Ovary (tissue), 7 donors: ENCODE measurements at regions not wholly inside any gene's neighbourhood (a gene's known extent, or its start where the extent isn't known, plus 50 kb on each side); places are given as distances from the start of the nearest gene placed in this dataset.

Experiments
- DNase-seq, 5 donors: peaks; one replicate each; pipeline ENCODE4 v3.0.0-alpha.2; 2019 to 2020
- H3K27ac ChIP-seq, 2 donors: fragments of 200-600 bp; one replicate each; pipeline versions ENCODE4 v1.5.1 to v1.8.0; 2019 to 2022
- H3K27me3 ChIP-seq: fragments of 200-600 bp; one replicate; pipeline ENCODE4 v1.8.0; 2022
- H3K36me3 ChIP-seq: fragments of 200-600 bp; sonication (generic); one replicate; pipeline ENCODE4 v1.5.1; 2019
- H3K4me1 ChIP-seq: one replicate; pipeline ENCODE4 v1.8.1; 2013; ENCODE audit warnings: mild to moderate bottlenecking, moderate library complexity; ENCODE audit not compliant: insufficient read depth
- H3K4me3 ChIP-seq: fragments of 200-600 bp; sonication (generic); one replicate; pipeline ENCODE4 v1.5.1; 2017
- H3K9me3 ChIP-seq, 2 donors: fragments of 200-600 bp in 1 of 2; sonication (generic) in 1 of 2; one replicate each; pipeline versions ENCODE4 v1.5.1 to v1.8.1; 2013 to 2019; ENCODE audit warnings: mild to moderate bottlenecking in 1 of 2, moderate library complexity in 1 of 2
- EP300 ChIP-seq: sonication (generic); formaldehyde crosslinking; IDR thresholded peaks from one replicate; pipeline ENCODE4 v1.6.1; 2017; ENCODE audit warnings: antibody characterized with exemption
- POLR2A ChIP-seq: fragments of 450-650 bp; IDR thresholded peaks from one replicate; pipeline ENCODE4 v1.6.1; 2017; ENCODE audit warnings: antibody characterized with exemption, mild to moderate bottlenecking, moderate library complexity
- WGBS, 3 donors: extraction: QIAGEN DNeasy Blood & Tissue Kit in 1 of 3; methylation state at CpG; one replicate each; pipeline versions ENCODE4 v1.1.5 to v1.1.7; 2013 to 2017; 5-methylcytosine and 5-hydroxymethylcytosine counted together
- intact Hi-C, 4 donors: fragments of 100-400 bp; cut with DNase I; formaldehyde crosslinking; loops; one replicate each; pipeline versions ENCODE4 v1.11.0 to v1.15.1; 2022 to 2023
- TF ChIP-seq, protein P1 (sequence below), 3 donors: fragments of 450-650 bp in 2 of 3; fragments of 200-600 bp in 1 of 3; IDR thresholded peaks; one replicate each; pipeline versions ENCODE4 v1.5.1 to v1.8.0; 2016 to 2022; ENCODE audit warnings: antibody characterized with exemption in 3 of 3, mild to moderate bottlenecking in 1 of 3
- donor health status: DM: no; HTN: no; CAD: no; lungs with moderate emphysema.
- donor health status: DM: no; HTN: no; CAD: no.
- donor health status: Bipolar disorder and iron deficiency.
- donor health status: DM: no; HTN: no; CAD: no.
- donor health status: DM: yes; HTN: yes; CAD: no.

DNA sequence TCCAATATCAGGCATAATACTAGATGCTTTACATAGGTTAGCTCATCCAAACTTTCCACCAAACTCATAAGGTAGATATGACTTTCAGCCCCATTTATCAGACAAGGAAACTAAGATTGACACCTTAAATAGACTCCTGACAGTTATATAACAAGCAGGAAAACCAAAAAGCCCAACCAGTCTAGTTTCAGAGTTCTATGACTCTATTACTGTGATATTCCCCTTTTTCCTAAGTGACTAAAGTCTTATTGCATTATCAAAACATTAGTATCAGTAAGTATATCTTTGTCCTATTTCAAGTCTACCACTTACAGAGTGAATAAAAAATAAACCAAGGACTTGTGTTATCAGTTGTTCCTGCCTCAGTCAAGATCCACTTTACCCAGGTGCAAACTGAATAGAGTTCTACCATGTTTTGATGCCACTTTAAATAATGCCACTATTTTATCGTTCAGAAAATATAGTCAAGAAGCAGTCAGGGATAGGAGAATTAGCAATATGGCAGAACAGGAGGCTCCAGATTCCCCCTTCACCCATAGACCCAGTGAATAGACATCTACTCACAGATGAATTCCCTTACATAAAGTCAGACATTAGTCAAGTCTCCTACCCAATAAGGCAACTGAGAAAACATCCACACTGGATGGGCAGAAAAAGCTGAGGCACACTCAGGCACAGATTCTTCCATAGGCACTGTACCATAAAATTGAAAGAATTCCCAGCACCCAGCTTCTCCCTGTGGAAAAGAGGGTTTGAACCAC, 74.1 kb downstream of the CRPPA start:
- Histone ChIP-seq H3K27me3 (no peaks in the 10 kb centered on the region), H3K4me1 (no peaks in the 10 kb centered on the region), H3K9me3 (peaks cover 0 to 3% of the 10 kb centered on the region in 2 donors), H3K27ac (no peak overlapping the region), H3K36me3 (no peaks in the 10 kb centered on the region), H3K4me3 (no peak overlapping the region)
- intact Hi-C loops: no loop called here
- no peak for DNase-seq
- TF ChIP-seq, protein P1, sequence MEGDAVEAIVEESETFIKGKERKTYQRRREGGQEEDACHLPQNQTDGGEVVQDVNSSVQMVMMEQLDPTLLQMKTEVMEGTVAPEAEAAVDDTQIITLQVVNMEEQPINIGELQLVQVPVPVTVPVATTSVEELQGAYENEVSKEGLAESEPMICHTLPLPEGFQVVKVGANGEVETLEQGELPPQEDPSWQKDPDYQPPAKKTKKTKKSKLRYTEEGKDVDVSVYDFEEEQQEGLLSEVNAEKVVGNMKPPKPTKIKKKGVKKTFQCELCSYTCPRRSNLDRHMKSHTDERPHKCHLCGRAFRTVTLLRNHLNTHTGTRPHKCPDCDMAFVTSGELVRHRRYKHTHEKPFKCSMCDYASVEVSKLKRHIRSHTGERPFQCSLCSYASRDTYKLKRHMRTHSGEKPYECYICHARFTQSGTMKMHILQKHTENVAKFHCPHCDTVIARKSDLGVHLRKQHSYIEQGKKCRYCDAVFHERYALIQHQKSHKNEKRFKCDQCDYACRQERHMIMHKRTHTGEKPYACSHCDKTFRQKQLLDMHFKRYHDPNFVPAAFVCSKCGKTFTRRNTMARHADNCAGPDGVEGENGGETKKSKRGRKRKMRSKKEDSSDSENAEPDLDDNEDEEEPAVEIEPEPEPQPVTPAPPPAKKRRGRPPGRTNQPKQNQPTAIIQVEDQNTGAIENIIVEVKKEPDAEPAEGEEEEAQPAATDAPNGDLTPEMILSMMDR (IDR thresholded peaks at IDR 0.05): no peak
- no peak for TF ChIP-seq EP300
- WGBS, 3 donors: 89 to 93% (median 93%) methylated on average over 1 of the region's 1 CpG

DNA sequence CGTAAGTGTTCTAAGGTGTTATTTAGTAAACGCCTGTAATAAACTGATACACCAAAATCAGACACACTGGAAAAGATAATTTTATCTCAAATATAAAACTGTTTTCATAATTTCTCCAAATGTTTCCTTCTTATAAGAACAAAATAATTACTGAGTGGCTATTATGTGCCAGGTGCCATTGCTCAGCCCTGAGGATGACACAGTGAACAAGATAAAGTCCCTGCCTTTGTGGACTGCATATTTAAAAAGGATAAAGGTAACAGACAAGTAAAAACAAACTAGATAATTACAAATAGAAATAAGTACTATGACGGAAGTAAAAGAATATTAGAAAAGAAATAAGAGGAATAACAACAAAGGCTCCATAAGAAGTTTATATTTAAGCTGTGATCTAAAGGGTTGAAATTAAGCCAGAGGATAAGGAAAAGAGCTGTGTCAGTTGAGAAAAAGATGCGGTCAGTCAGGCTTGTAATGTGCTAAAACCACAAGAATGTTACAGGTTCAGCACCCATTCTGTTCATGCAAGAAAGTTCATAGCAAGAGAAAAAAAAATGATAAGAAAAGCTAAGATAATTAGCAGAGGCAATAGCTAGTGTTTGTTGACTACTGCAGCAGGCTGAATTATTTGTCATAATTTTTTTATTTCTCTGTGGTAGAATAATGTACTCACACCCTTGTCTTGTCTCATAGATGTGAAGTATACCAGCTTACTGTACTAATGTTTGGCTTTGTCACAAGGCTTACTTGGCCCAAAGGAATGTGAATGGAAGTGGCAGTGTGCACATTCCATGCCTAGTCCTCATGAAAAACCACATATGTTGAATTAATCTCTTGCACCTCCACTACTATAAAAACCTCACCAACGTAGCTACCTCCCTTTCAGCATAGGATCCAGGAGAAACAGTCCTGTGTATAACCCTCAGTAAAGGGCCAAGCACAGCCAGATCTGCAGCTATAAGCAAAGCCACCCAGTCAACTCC, 75.1 kb downstream of the CRPPA start:
- Histone ChIP-seq H3K4me1 (no peaks in the 10 kb centered on the region), H3K27me3 (no peaks in the 10 kb centered on the region), H3K27ac (no peak overlapping the region), H3K9me3 (peaks cover 0 to 3% of the 10 kb centered on the region in 2 donors), H3K36me3 (no peaks in the 10 kb centered on the region), H3K4me3 (no peak overlapping the region)
- TF ChIP-seq, protein P1 (IDR thresholded peaks at IDR 0.05): no peak
- TF ChIP-seq POLR2A (no peak), EP300 (no peak)
- intact Hi-C loops: no loop called here
- WGBS, 3 donors: 13 to 40% (median 15%) methylated on average over 5 of the region's 5 CpGs
- DNase-seq: no peak

DNA sequence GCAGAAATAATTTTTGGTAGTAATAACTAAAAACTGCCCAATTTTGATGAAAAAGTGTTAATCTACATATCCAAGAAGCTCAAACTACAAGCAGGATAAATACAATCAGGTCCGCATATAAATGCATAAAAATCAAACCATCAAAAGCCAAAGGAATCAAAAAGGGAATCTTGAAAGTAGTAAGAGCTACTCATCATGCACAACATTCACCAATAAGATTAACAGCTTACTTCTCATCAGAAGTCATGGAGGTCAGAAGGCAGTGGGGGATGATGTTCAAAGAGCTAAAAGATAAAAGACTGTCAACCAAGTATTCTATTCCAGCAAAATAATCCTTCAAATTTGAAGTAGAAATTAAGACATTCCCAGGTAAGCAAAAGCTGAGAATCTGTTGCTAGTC, 76.4 kb downstream of the CRPPA start:
- Histone ChIP-seq H3K36me3 (no peaks in the 10 kb centered on the region), H3K27me3 (no peaks in the 10 kb centered on the region), H3K4me3 (no peak overlapping the region), H3K4me1 (no peaks in the 10 kb centered on the region), H3K27ac (no peak overlapping the region), H3K9me3 (peaks cover 0 to 2% of the 10 kb centered on the region in 2 donors)
- DNase-seq: no peak
- WGBS, 3 donors: 0 to 38% (median 34%) methylated on average over 1 of the region's 1 CpG
- intact Hi-C loops: loop anchor here in 1 of 4 donors (5.0 kb wide), 1 partner anchor 83 kb away; no protein-coding TSS in a partner anchor
- TF ChIP-seq POLR2A: no peak
- TF ChIP-seq, protein P1 (IDR thresholded peaks at IDR 0.05): no peak
- TF ChIP-seq EP300: no peak

DNA sequence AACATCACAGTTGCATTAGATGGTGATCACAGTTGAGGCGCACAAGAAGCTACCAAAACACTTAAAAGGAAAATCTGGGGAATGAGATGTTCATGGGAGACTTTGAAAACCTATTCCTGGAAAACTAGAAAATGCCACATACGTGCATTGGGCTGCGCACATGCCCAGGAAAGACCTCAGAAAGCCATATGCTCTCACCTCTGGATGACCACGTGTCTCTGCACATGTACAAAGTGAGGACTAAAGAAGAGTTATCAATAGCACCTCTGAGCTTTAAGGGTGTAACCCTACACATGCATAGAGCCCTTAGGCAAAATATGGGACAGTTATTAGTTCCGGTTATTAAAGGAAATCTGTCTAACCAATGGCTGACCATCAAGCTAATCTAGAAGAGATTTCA, 77.7 kb downstream of the CRPPA start:
- H3K9me3 ChIP-seq: no peaks in the 10 kb centered on the region
- no peaks in the 10 kb centered on the region for H3K4me1 ChIP-seq
- no peaks in the 10 kb centered on the region for H3K36me3 ChIP-seq
- no peak overlapping the region for H3K4me3 ChIP-seq
- intact Hi-C loops: loop anchor here in 1 of 4 donors (5.0 kb wide), 1 partner anchor 81 kb away; no protein-coding TSS in a partner anchor
- 92 to 97% (median 96%) methylated on average over 5 of the region's 5 CpGs for WGBS, 3 donors
- no peak overlapping the region for H3K27ac ChIP-seq
- no peak for DNase-seq
- H3K27me3 ChIP-seq: no peaks in the 10 kb centered on the region
- TF ChIP-seq, protein P1 (IDR thresholded peaks at IDR 0.05): no peak
- TF ChIP-seq EP300: no peak
- TF ChIP-seq POLR2A: no peak
